SW 1271 (cell line): ENCODE measurements at regions not wholly inside any gene's neighbourhood (a gene's known extent, or its start where the extent isn't known, plus 50 kb on each side); places are given as distances from the start of the nearest gene placed in this dataset.

Experiments used
- DNase-seq, 2 experiments: peaks; one replicate each; lab custom pipeline; 2025; lab: John Stamatoyannopoulos, UW

GRCh38 chr5:68872088-68872839 is 221.6 kb upstream of the SLC30A5 start:
- DNase-seq, result no peak

DNA sequence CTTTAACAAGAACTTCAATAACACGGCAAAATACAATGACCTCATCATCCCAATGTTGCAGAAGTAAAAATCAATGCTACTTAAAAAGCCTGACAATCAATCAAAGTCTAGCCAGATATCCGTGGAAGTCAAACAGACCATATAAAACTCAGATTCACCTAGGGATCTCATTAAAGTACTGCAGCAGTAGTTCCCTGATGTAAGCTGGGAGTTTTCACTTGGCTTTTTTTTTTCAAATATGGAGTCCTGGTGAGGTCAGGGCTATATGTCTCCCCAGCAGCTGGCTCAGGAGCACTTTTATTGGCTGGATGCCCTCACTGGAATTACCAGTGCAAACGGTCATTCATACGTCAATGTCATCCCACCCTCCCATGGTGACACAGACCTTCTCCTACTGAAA is 220.6 kb upstream of the SLC30A5 start:
- DNase-seq, result no peak

DNA sequence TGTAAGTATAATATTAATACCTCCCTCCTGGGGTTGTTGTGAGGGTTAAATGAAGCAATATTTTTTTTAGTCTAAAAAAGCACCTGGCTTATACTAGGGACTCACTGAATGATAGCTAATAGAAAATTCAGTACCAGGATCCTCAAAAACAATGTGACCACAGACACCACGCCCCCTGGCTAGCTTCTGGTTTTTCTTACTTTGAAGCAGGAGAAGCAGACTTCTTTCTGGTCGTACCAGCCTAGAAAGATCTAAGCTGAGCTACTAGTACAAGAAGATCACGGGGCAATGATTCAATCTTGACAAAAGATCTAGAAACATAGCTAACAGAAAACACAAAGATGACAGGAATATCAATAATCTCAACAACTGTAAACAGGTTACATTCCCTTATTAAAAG is 218.5 kb upstream of the SLC30A5 start:
- no peak for DNase-seq

GRCh38 chr5:68883436-68883835 is 210.4 kb upstream of the SLC30A5 start:
- no peak for DNase-seq

- no peak for DNase-seq
These were observed 209.6 kb upstream of the SLC30A5 start for GRCh38 chr5:68884144-68884754.

GRCh38 chr5:68884883-68885282 is 208.9 kb upstream of the SLC30A5 start:
- DNase-seq, result peak in 1 of 2 experiments; percentile 32

DNA sequence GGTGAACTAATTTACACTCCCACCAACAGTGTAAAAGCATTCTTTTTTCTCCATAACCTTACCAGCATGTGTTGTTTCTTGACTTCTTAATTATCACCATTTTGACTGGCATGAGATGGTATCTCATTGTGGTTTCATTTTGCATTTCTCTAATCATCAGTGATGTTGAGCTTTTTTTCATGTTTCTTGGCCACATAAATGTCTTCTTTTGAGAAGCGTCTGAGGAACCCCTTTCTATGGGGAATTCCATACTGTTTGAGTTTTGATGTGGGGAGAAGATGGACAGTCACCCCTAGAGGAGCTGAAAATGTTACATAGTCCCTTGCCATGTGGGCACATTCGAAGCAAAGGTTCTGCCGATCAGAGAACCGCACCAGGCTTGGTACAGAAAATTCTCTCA is 207.0 kb upstream of the SLC30A5 start:
- no peak for DNase-seq

GRCh38 chr5:68891718-68892117 is 202.1 kb upstream of the SLC30A5 start:
- DNase-seq, result no peak

DNA sequence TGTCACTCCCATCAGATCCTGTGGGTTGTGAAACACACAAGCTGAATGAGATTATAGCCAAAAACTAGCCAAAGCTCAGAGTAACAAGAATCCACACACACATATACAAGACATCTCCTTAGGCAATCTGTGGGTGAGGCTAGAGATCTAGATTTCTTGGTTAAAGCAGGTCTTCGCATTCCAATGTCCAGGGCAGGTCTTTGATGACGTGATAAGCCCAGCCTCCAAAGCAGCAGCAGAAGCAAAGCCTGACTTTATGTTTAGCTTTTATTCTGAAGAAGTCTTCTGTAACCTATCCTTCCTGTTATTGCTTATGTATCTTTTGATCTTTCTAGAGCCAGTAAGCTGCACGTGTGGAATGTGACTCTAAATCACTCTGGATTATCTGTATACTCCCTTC is 199.1 kb upstream of the SLC30A5 start:
- no peak for DNase-seq

- no peak for DNase-seq
These were observed 194.8 kb upstream of the SLC30A5 start for GRCh38 chr5:68898951-68899471.

DNA sequence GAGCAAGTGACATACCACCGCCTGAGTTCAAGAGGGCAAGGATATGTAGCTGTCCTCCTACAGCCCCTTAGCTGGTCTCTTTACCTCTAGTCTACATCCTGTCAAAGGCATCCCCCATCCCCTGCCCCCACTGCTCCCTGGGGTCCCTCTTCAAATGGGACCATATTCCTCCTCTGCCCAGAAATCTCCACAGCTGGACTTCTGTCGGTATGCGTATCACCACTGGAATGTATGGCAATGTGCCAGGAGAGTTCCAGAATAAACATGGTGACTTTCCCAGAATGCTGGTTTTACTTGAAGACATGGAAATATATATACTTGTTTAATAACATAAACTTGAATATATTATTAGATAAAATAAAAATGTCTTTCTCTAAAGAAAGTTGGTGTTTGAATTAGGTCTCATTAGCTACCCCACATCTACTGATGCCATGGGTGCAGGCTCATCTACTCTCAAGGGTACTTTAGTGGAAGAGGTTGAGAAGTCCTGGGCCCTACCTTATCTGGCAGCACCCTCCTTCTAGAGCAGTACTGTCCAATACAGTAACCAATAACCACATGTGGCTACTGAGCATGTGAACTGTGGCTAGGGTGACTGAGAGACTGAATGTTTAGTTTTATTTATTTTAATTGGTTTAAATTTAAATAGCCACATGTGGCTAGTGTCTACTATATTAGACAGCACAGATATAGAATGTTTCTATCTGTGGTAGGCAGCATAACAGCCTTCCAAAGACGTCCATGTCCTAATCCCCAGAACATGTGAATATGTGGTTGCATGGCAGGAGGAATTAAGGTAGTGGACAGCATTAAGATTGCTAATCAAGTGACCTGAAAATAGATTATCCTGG is 181.7 kb upstream of the SLC30A5 start:
- DNase-seq, result no peak

DNA sequence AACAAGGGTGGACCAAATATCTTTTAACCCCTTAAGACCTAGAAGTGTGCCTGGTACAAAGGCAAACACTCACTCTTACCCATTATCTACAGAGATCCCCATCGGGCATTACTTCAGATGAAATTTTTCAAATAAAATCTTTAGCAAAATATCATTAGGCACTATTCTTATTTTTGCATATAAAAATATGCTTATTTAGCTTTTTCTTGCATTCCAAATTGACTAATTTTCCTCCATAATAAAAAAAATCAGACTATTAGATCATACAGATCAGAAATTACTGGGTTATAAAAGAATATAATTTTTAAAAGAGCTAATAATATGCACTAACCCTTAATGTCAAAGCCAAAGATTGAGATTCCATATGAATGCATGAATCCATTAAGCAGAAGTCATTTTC is 178.7 kb upstream of the SLC30A5 start:
- DNase-seq, result no peak

- DNase-seq, result no peak
These were observed 175.5 kb upstream of the SLC30A5 start for GRCh38 chr5:68918306-68918705.

GRCh38 chr5:68919988-68920490 is 173.8 kb upstream of the SLC30A5 start:
- DNase-seq, result no peak

DNA sequence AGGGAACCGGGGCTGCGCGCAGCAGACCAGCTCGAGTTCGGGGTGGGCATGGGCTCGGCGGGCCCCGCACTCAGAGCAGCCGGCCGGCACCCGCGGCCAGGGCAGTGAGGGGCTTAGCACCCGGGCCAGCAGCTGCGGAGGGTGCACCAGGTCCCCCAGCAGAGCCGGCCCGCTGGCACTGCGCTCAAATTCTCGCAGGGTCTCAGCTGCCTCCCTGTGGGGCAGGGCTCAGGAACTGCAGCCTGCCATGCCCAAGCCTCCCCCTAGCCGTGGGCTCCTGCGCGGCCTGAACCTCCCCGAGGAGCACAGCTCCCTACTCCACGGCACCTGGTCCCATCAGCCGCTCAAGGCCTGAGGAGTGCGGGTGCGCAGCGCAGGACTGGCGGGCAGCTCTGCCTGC is 172.9 kb upstream of the SLC30A5 start:
- no peak for DNase-seq

GRCh38 chr5:68922172-68922987 is 171.4 kb upstream of the SLC30A5 start:
- no peak for DNase-seq

- DNase-seq, result no peak
These were observed 169.2 kb upstream of the SLC30A5 start for GRCh38 chr5:68924481-68925145.

DNA sequence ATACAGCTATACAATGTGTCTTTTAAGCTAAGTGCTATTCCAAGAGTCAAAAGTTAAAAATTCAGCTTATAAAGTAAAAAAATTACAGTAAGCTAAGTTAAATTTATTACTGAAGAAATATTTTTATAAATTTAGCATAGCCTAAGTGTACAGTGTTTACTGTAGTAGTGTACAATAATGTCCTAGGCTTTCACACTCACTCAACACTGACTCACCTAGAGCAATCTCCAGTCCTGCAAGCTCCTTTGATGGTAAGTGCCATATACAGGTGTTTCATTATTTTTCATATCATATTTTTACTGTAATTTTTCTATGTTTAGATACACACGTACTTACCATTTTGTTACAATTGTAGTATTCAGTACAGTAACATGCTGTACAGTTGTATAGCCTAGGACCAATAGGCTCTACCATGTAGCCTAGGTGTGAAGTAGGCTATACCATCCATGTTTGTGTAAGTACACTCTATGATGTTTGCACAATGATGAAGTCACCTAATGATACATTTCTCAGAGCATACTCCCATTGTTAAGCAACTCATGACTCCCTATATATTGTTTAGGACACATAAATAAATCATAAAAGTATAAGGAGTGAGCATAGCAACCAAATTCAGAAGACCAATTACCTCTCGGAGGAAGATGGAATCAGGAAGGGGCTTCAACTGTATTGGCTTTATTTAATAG is 165.1 kb upstream of the SLC30A5 start:
- DNase-seq, result no peak

DNA sequence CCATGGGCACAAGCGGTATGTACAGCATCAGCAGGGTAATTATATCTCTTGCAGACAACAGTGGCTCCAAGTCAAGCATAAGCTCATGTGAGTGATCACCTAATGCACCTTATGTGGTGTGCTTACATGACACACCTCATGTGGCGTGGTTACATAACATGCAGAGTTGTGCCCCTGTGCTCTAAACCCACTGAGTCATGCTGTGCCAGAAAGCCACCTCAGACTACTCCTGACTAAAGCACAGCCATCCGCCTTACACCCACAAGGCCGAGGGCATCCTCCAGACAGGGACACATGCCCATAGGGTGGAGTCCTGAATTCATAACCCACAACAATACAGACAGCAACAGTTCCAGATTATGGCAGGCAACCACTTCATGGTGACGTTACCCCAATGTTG is 163.7 kb upstream of the SLC30A5 start:
- no peak for DNase-seq

- no peak for DNase-seq
These were observed 160.9 kb upstream of the SLC30A5 start for GRCh38 chr5:68932830-68933434.
